Choroid plexus epithelial cell (primary cell): ENCODE measurements at regions not wholly inside any gene's neighbourhood (a gene's known extent, or its start where the extent isn't known, plus 50 kb on each side); places are given as distances from the start of the nearest gene placed in this dataset.
A peak's percentile ranks its signal among the peaks of the same experiment; 100 is the strongest.

Source experiments
- DNase-seq: peaks from one replicate; pipeline ENCODE4 v3.0.0-alpha.2; 2010; ENCODE audit warnings: low read depth
- H3K4me3 ChIP-seq: 2 replicates; pipeline ENCODE4 v1.5.1; 2011; ENCODE audit warnings: low read depth, mild to moderate bottlenecking, control low read depth, low read length, moderate library complexity
- CTCF ChIP-seq: conservative IDR thresholded peaks from 2 replicates; pipeline ENCODE4 v1.5.1; 2011; ENCODE audit warnings: low read depth, mild to moderate bottlenecking, control low read depth, inconsistent platforms, low read length, moderate library complexity

- H3K4me3 ChIP-seq: no peak overlapping the region
- no peak for TF ChIP-seq CTCF
- peak; percentile 39 for DNase-seq
Observed at GRCh38 chr9:110135846-110136245, 72.1 kb downstream of the C9orf152 start.

GRCh38 chr9:110136802-110137201 is 71.2 kb downstream of the C9orf152 start:
- no peak for TF ChIP-seq CTCF
- H3K4me3 ChIP-seq: no peak overlapping the region
- DNase-seq: no peak

GRCh38 chr9:110140276-110140675 is 67.7 kb downstream of the C9orf152 start:
- no peak for DNase-seq
- no peak for TF ChIP-seq CTCF
- no peak overlapping the region for H3K4me3 ChIP-seq

GRCh38 chr9:110141227-110141793 is 66.6 kb downstream of the C9orf152 start:
- TF ChIP-seq CTCF: no peak
- no peak overlapping the region for H3K4me3 ChIP-seq
- peak; percentile 96 for DNase-seq

GRCh38 chr9:110142253-110142652 is 65.7 kb downstream of the C9orf152 start:
- H3K4me3 ChIP-seq: no peak overlapping the region
- TF ChIP-seq CTCF: no peak
- no peak for DNase-seq

GRCh38 chr9:110142868-110143481 is 65.0 kb downstream of the C9orf152 start:
- H3K4me3 ChIP-seq: no peak overlapping the region
- DNase-seq: no peak
- TF ChIP-seq CTCF: peak; percentile 11

GRCh38 chr9:110143485-110143884 is 64.5 kb downstream of the C9orf152 start:
- peak; percentile 43 for DNase-seq
- H3K4me3 ChIP-seq: no peak overlapping the region
- TF ChIP-seq CTCF: no peak
